ENCODE measurements at regions not wholly inside any gene's neighbourhood (a gene's known extent, or its start where the extent isn't known, plus 50 kb on each side); places are given as distances from the start of the nearest gene placed in this dataset.

DNA sequence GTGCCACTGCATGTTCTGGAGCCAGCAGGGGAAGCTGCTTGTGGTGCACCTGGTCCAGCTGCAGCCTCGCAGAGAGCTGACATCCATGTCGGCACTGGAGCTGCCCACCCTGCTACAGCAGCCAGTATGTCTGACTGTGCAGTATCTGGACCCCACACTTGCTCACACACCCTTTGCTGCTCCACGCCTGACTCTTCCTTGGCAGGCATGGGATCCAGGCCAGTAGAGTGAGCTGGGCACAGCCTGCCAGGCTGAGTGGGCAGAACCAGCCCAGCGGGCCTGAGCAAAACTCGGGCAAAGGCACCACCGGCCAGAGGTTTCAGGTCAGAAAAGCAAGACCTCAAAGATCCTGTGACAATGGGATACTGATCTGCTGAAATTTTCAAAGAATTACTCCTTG, 690.1 kb downstream of the STPG2 start:
- intact Hi-C loops (cut with DNase I) = no loop called here
- Histone ChIP-seq H3K4me1 (no peaks in the 10 kb centered on the region), H3K4me3 (no peak overlapping the region), H3K27me3 (no peaks in the 10 kb centered on the region), H3K9me3 (peaks cover 0 to 17% (median 0%) of the 10 kb centered on the region in 12 donors), H3K27ac (no peak overlapping the region), H3K36me3 (no peaks in the 10 kb centered on the region)
- DNase-seq = no peak
- TF ChIP-seq, protein P1, sequence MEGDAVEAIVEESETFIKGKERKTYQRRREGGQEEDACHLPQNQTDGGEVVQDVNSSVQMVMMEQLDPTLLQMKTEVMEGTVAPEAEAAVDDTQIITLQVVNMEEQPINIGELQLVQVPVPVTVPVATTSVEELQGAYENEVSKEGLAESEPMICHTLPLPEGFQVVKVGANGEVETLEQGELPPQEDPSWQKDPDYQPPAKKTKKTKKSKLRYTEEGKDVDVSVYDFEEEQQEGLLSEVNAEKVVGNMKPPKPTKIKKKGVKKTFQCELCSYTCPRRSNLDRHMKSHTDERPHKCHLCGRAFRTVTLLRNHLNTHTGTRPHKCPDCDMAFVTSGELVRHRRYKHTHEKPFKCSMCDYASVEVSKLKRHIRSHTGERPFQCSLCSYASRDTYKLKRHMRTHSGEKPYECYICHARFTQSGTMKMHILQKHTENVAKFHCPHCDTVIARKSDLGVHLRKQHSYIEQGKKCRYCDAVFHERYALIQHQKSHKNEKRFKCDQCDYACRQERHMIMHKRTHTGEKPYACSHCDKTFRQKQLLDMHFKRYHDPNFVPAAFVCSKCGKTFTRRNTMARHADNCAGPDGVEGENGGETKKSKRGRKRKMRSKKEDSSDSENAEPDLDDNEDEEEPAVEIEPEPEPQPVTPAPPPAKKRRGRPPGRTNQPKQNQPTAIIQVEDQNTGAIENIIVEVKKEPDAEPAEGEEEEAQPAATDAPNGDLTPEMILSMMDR (IDR thresholded peaks at IDR 0.05) = no peak
- TF ChIP-seq POLR2A (IDR thresholded peaks at IDR 0.05) = no peak
- 82 to 89% (median 85%) methylated on average over 6 of the region's 6 CpGs for WGBS, 4 donors
- no peak for ATAC-seq

DNA sequence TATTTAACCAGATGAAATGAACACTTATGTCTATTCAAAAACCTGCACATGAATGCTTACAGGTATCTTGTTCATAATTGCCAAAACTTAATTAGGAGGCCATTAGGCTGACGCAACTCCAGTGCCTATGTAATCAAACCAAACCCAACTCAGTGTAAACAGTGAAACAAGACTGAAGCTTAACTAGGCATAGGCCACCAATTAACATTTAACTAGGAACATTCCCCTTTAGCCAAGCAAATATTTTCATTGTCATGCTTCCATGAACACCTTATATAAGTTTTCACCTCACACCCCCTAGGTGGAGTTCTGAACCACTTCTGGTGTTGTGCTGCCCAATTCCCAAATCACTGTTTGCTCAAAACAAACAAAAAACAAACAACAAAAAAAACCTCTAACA, 686.0 kb downstream of the STPG2 start:
- Histone ChIP-seq H3K36me3 (no peaks in the 10 kb centered on the region), H3K4me3 (no peak overlapping the region), H3K27ac (no peak overlapping the region), H3K27me3 (no peaks in the 10 kb centered on the region), H3K4me1 (no peaks in the 10 kb centered on the region), H3K9me3 (peaks cover 0 to 24% (median 0%) of the 10 kb centered on the region in 12 donors)
- DNase-seq (no peak), ATAC-seq (no peak)
- WGBS, 4 donors = 39 to 100% (median 91%) methylated on average over 1 of the region's 1 CpG
- TF ChIP-seq, protein P1 (IDR thresholded peaks at IDR 0.05) = no peak
- no peak for TF ChIP-seq POLR2A (IDR thresholded peaks at IDR 0.05)
- intact Hi-C loops (cut with DNase I) = no loop called here

DNA sequence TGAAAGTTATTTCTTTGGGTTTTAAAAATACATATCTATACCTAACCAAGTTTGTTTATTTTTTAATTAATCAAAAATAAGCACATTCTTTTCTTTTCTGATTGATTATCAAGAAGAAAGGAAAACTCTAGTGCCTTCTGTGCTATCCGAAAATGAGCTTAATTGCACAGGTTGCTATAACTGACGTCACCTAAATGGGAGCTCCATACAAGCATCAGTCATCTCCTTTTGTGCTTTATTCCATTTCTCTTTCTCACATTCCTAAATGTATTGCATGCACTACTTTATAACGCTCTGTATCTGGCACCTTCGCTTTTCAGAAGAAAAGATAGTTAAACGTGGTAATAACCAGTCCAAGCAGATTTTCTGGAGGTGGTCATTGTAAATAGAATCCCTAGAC, 675.0 kb downstream of the STPG2 start:
- ATAC-seq (no peak), DNase-seq (no peak)
- TF ChIP-seq, protein P1 (IDR thresholded peaks at IDR 0.05) = no peak
- TF ChIP-seq POLR2A (IDR thresholded peaks at IDR 0.05) = no peak
- no peak overlapping the region for H3K4me3 ChIP-seq
- WGBS, 4 donors = 78 to 85% (median 81%) methylated on average over 5 of the region's 5 CpGs
- no peaks in the 10 kb centered on the region for H3K4me1 ChIP-seq
- H3K36me3 ChIP-seq = no peaks in the 10 kb centered on the region
- intact Hi-C loops (cut with DNase I) = no loop called here
- no peaks in the 10 kb centered on the region for H3K27me3 ChIP-seq
- peaks cover 0 to 25% (median 0%) of the 10 kb centered on the region in 12 donors for H3K9me3 ChIP-seq
- H3K27ac ChIP-seq = no peak overlapping the region

DNA sequence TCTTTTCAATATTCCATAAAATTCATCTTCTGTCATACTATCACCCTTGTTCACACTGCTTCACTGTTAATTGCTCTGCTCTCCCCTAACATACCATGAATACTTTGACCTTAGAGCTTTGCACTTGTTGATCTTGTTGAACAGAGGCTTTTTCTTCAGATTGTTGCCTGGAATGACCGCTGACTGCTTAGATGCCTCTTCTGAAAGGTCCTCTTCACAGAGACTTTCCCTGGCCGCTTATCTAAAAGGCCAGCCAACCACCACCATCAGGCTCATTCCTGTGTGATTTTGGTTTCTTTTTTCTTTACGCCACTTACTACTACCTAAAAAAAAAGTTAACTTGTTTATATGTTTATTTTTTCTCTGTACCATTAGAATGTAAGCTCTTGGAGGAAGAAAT, 667.7 kb downstream of the STPG2 start:
- 72 to 76% (median 74%) methylated on average over 3 of the region's 3 CpGs for WGBS, 4 donors
- Histone ChIP-seq H3K9me3 (peaks cover 0 to 9% (median 0%) of the 10 kb centered on the region in 12 donors), H3K27me3 (no peaks in the 10 kb centered on the region), H3K36me3 (no peaks in the 10 kb centered on the region), H3K27ac (no peak overlapping the region), H3K4me1 (no peaks in the 10 kb centered on the region), H3K4me3 (no peak overlapping the region)
- TF ChIP-seq, protein P1 (IDR thresholded peaks at IDR 0.05) = no peak
- TF ChIP-seq POLR2A (IDR thresholded peaks at IDR 0.05) = no peak
- no peak for DNase-seq
- intact Hi-C loops (cut with DNase I) = no loop called here
- no peak for ATAC-seq
